ENCODE measurements at regions not wholly inside any gene's neighbourhood (a gene's known extent, or its start where the extent isn't known, plus 50 kb on each side); places are given as distances from the start of the nearest gene placed in this dataset.
"Not testable (repeated sequence)": the region's sequence is repeated elsewhere in the genome, so short reads cannot be mapped to it uniquely, and the experiment has no call there.

GRCh38 chr10:90020506-90020905 lies 319.1 kb downstream of the KIF20B start:
- in situ Hi-C loops (cut with MboI; ENCODE audit: low pct_unique_long_range_greater_than_20kb in 2 of 9, low sequenced_read_pairs in 9 of 9, unreplicated experiment in 9 of 9) = no loop called here
- no peaks in the 10 kb centered on the region for H3K4me1 ChIP-seq (replicated peaks in 1 of 2)
- WGBS, 10 experiments = 0 to 96% (median 63%) methylated on average over 1 to 2 of the region's 2 CpGs; no CpG with 5 or more reads in 1 of the 10 experiments
- no peak for ATAC-seq (replicated peaks in 6 of 8)
- H3K27ac ChIP-seq = no peak overlapping the region
- H3K4me3 ChIP-seq = no peak overlapping the region

GRCh38 chr10:90023950-90024349 lies 322.6 kb downstream of the KIF20B start:
- no peak overlapping the region for H3K27ac ChIP-seq
- no peaks in the 10 kb centered on the region for H3K4me1 ChIP-seq (replicated peaks in 1 of 2)
- in situ Hi-C loops (cut with MboI; ENCODE audit: low pct_unique_long_range_greater_than_20kb in 2 of 9, low sequenced_read_pairs in 9 of 9, unreplicated experiment in 9 of 9) = no loop called here
- no peak overlapping the region for H3K4me3 ChIP-seq
- WGBS, 10 experiments = 0 to 80% methylated on average over 1 of the region's 1 CpG; no CpG with 5 or more reads in 8 of the 10 experiments
- no peak for ATAC-seq (replicated peaks in 6 of 8)

GRCh38 chr10:90028312-90028711 lies 326.9 kb downstream of the KIF20B start:
- H3K4me1 ChIP-seq (replicated peaks in 1 of 2) = no peaks in the 10 kb centered on the region
- in situ Hi-C loops (cut with MboI; ENCODE audit: low pct_unique_long_range_greater_than_20kb in 2 of 9, low sequenced_read_pairs in 9 of 9, unreplicated experiment in 9 of 9) = no loop called here
- no peak overlapping the region for H3K4me3 ChIP-seq
- H3K27ac ChIP-seq = no peak overlapping the region
- ATAC-seq (replicated peaks in 6 of 8) = no peak
- WGBS, 10 experiments = 60 to 100% (median 89%) methylated on average over 1 to 2 of the region's 2 CpGs; no CpG with 5 or more reads in 4 of the 10 experiments

GRCh38 chr10:90031776-90032175 lies 330.4 kb downstream of the KIF20B start:
- Histone ChIP-seq H3K27ac (no peak overlapping the region), H3K4me1 (replicated peaks in 1 of 2) (no peaks in the 10 kb centered on the region), H3K4me3 (no peak overlapping the region)
- WGBS, 10 experiments = 0 to 100% (median 83%) methylated on average over 1 of the region's 1 CpG; no CpG with 5 or more reads in 1 of the 10 experiments
- in situ Hi-C loops (cut with MboI; ENCODE audit: low pct_unique_long_range_greater_than_20kb in 2 of 9, low sequenced_read_pairs in 9 of 9, unreplicated experiment in 9 of 9) = no loop called here
- no peak for ATAC-seq (replicated peaks in 6 of 8)

- H3K27ac ChIP-seq = no peak overlapping the region
- in situ Hi-C loops (cut with MboI; ENCODE audit: low pct_unique_long_range_greater_than_20kb in 2 of 9, low sequenced_read_pairs in 9 of 9, unreplicated experiment in 9 of 9) = no loop called here
- ATAC-seq (replicated peaks in 6 of 8) = no peak
- no peaks in the 10 kb centered on the region for H3K4me1 ChIP-seq (replicated peaks in 1 of 2)
- no peak overlapping the region for H3K4me3 ChIP-seq
Observed at GRCh38 chr10:90032519-90032918, 331.1 kb downstream of the KIF20B start.

- H3K4me3 ChIP-seq; H3K4me1 ChIP-seq (replicated peaks in 1 of 2); ATAC-seq (replicated peaks in 6 of 8); in situ Hi-C loops (cut with MboI; ENCODE audit: low pct_unique_long_range_greater_than_20kb in 2 of 9, low sequenced_read_pairs in 9 of 9, unreplicated experiment in 9 of 9); H3K27ac ChIP-seq: not testable (repeated sequence)
- 48 to 100% (median 82%) methylated on average over 1 to 3 of the region's 5 CpGs; no CpG with 5 or more reads in 4 of the 10 experiments for WGBS, 10 experiments
Observed at GRCh38 chr10:90034862-90035261, 333.5 kb downstream of the KIF20B start.

GRCh38 chr10:90041585-90041984 lies 340.2 kb downstream of the KIF20B start:
- 0 to 100% (median 46%) methylated on average over 1 to 3 of the region's 4 CpGs; no CpG with 5 or more reads in 6 of the 10 experiments for WGBS, 10 experiments
- Histone ChIP-seq H3K4me1 (replicated peaks in 1 of 2) (no peaks in the 10 kb centered on the region), H3K27ac (no peak overlapping the region), H3K4me3 (no peak overlapping the region)
- ATAC-seq (replicated peaks in 6 of 8) = no peak
- in situ Hi-C loops (cut with MboI; ENCODE audit: low pct_unique_long_range_greater_than_20kb in 2 of 9, low sequenced_read_pairs in 9 of 9, unreplicated experiment in 9 of 9) = no loop called here

- WGBS, 10 experiments = 0 to 100% (median 43%) methylated on average over 1 to 4 of the region's 7 CpGs; no CpG with 5 or more reads in 6 of the 10 experiments
- in situ Hi-C loops (cut with MboI; ENCODE audit: low pct_unique_long_range_greater_than_20kb in 2 of 9, low sequenced_read_pairs in 9 of 9, unreplicated experiment in 9 of 9) = no loop called here
- no peak overlapping the region for H3K27ac ChIP-seq
- H3K4me1 ChIP-seq (replicated peaks in 1 of 2) = no peaks in the 10 kb centered on the region
- no peak for ATAC-seq (replicated peaks in 6 of 8)
- H3K4me3 ChIP-seq = no peak overlapping the region
Observed at GRCh38 chr10:90042075-90042474, 340.7 kb downstream of the KIF20B start.

GRCh38 chr10:90047243-90047729 lies 345.9 kb downstream of the KIF20B start:
- no peak overlapping the region for H3K27ac ChIP-seq
- ATAC-seq (replicated peaks in 6 of 8) = no peak
- no peak overlapping the region for H3K4me3 ChIP-seq
- in situ Hi-C loops (cut with MboI; ENCODE audit: low pct_unique_long_range_greater_than_20kb in 2 of 9, low sequenced_read_pairs in 9 of 9, unreplicated experiment in 9 of 9) = no loop called here
- WGBS, 10 experiments = 0 to 96% (median 50%) methylated on average over 1 to 3 of the region's 3 CpGs; no CpG with 5 or more reads in 1 of the 10 experiments
- no peaks in the 10 kb centered on the region for H3K4me1 ChIP-seq (replicated peaks in 1 of 2)

GRCh38 chr10:90051053-90051452 lies 349.7 kb downstream of the KIF20B start:
- no peaks in the 10 kb centered on the region for H3K4me1 ChIP-seq (replicated peaks in 1 of 2)
- no peak overlapping the region for H3K4me3 ChIP-seq
- H3K27ac ChIP-seq = no peak overlapping the region
- in situ Hi-C loops (cut with MboI; ENCODE audit: low pct_unique_long_range_greater_than_20kb in 2 of 9, low sequenced_read_pairs in 9 of 9, unreplicated experiment in 9 of 9) = no loop called here
- ATAC-seq (replicated peaks in 6 of 8) = peak in 1 of 8 experiments; percentile 16

- peak in 1 of 8 experiments; percentile 25 for ATAC-seq (replicated peaks in 6 of 8)
- Histone ChIP-seq H3K4me1 (replicated peaks in 1 of 2) (no peaks in the 10 kb centered on the region), H3K4me3 (no peak overlapping the region), H3K27ac (no peak overlapping the region)
- in situ Hi-C loops (cut with MboI; ENCODE audit: low pct_unique_long_range_greater_than_20kb in 2 of 9, low sequenced_read_pairs in 9 of 9, unreplicated experiment in 9 of 9) = no loop called here
Observed at GRCh38 chr10:90051474-90051873, 350.1 kb downstream of the KIF20B start.

GRCh38 chr10:90062786-90063185 lies 361.4 kb downstream of the KIF20B start:
- Histone ChIP-seq H3K27ac (no peak overlapping the region), H3K4me3 (no peak overlapping the region), H3K4me1 (replicated peaks in 1 of 2) (no peaks in the 10 kb centered on the region)
- in situ Hi-C loops (cut with MboI; ENCODE audit: low pct_unique_long_range_greater_than_20kb in 2 of 9, low sequenced_read_pairs in 9 of 9, unreplicated experiment in 9 of 9) = no loop called here
- WGBS, 10 experiments = 0 to 100% (median 77%) methylated on average over 1 to 3 of the region's 3 CpGs; no CpG with 5 or more reads in 1 of the 10 experiments
- no peak for ATAC-seq (replicated peaks in 6 of 8)

GRCh38 chr10:90064295-90064694 lies 362.9 kb downstream of the KIF20B start:
- ATAC-seq (replicated peaks in 6 of 8) = no peak
- H3K4me1 ChIP-seq (replicated peaks in 1 of 2) = no peaks in the 10 kb centered on the region
- 33 to 100% (median 78%) methylated on average over 1 of the region's 1 CpG; no CpG with 5 or more reads in 5 of the 10 experiments for WGBS, 10 experiments
- in situ Hi-C loops (cut with MboI; ENCODE audit: low pct_unique_long_range_greater_than_20kb in 2 of 9, low sequenced_read_pairs in 9 of 9, unreplicated experiment in 9 of 9) = no loop called here
- H3K27ac ChIP-seq = no peak overlapping the region
- no peak overlapping the region for H3K4me3 ChIP-seq

GRCh38 chr10:90066435-90066834 lies 365.0 kb downstream of the KIF20B start:
- Histone ChIP-seq H3K4me1 (replicated peaks in 1 of 2) (no peaks in the 10 kb centered on the region), H3K4me3 (no peak overlapping the region), H3K27ac (no peak overlapping the region)
- in situ Hi-C loops (cut with MboI; ENCODE audit: low pct_unique_long_range_greater_than_20kb in 2 of 9, low sequenced_read_pairs in 9 of 9, unreplicated experiment in 9 of 9) = no loop called here
- 0 to 76% (median 57%) methylated on average over 1 to 2 of the region's 2 CpGs; no CpG with 5 or more reads in 1 of the 10 experiments for WGBS, 10 experiments
- no peak for ATAC-seq (replicated peaks in 6 of 8)

All from motor neuron (in vitro differentiated cells).